ENCODE measurements at regions not wholly inside any gene's neighbourhood (a gene's known extent, or its start where the extent isn't known, plus 50 kb on each side); places are given as distances from the start of the nearest gene placed in this dataset.

GRCh38 chr13:97873398-97873797 is 80.1 kb upstream of the IPO5 start:
- Mint-ChIP-seq H3K9me3 (ENCODE audit: insufficient read depth) (no peaks in the 10 kb centered on the region), H3K4me3 (no peak overlapping the region), H3K27me3 (peaks cover 25% of the 10 kb centered on the region), H3K27ac (no peak overlapping the region), H3K4me1 (no peaks in the 10 kb centered on the region)
- Histone ChIP-seq H3K4me1 (ENCODE audit: control insufficient read depth in 2 of 2, insufficient read depth in 2 of 2, low read length in 2 of 2) (no peaks in the 10 kb centered on the region), H3K4me2 (replicated peaks; ENCODE audit: low read depth, low read length, poor library complexity, severe bottlenecking) (no peak overlapping the region), H3K9me3 (ENCODE audit: control extremely low read depth in 1 of 3, control insufficient read depth in 2 of 3, insufficient read depth in 1 of 3, low read length in 2 of 3) (no peaks in the 10 kb centered on the region), H3K79me2 (ENCODE audit: control insufficient read depth, insufficient read depth, low read length) (no peaks in the 10 kb centered on the region), H3K9ac (ENCODE audit: low read length) (no peak overlapping the region), H3K36me3 (replicated peaks in 1 of 2; ENCODE audit: control extremely low read depth in 1 of 2, control insufficient read depth in 1 of 2, extremely low read depth in 1 of 2, insufficient read depth in 2 of 2, low read length in 1 of 2) (no peaks in the 10 kb centered on the region), H3K4me3 (ENCODE audit: control extremely low read depth in 1 of 5, extremely low read depth in 1 of 5, insufficient read depth in 1 of 5, low read depth in 2 of 5, low read length in 4 of 5) (no peak overlapping the region), H2AFZ (ENCODE audit: insufficient read depth, low read depth, low read length, poor library complexity, severe bottlenecking) (no peak overlapping the region), H4K20me1 (ENCODE audit: control insufficient read depth, insufficient read depth, low read length, poor library complexity, severe bottlenecking) (no peaks in the 10 kb centered on the region), H3K27ac (ENCODE audit: low read length in 2 of 2) (no peak overlapping the region), H3K27me3 (replicated peaks in 1 of 4; ENCODE audit: control extremely low read depth in 1 of 4, control insufficient read depth in 3 of 4, insufficient read depth in 4 of 4, low read length in 3 of 4) (no peaks in the 10 kb centered on the region)
- CTCF ChIA-PET: no interaction called here
- intact Hi-C loops (cut with micrococcal nuclease): no loop called here
- TF ChIP-seq CTCF (IDR thresholded peaks at IDR 0.05): no peak
- TF ChIP-seq EZH2 (IDR thresholded peaks at IDR 0.05; ENCODE audit: borderline replicate concordance, insufficient read depth, low read depth, low read length, poor library complexity, severe bottlenecking): no peak
- DNase-seq (no peak), ATAC-seq (ENCODE audit: low read depth) (no peak)
- no CpG with 5 or more reads among the region's 1 CpG for WGBS (ENCODE audit: insufficient coverage)
- POLR2A ChIA-PET: no interaction called here

- H3K9ac ChIP-seq (ENCODE audit: low read length): no peak overlapping the region
- ChIA-PET CTCF (no interaction called here), POLR2A (no interaction called here)
- no peak overlapping the region for H3K4me3 Mint-ChIP-seq
- H3K4me1 Mint-ChIP-seq: no peaks in the 10 kb centered on the region
- no peaks in the 10 kb centered on the region for H3K27me3 ChIP-seq (replicated peaks in 1 of 4; ENCODE audit: control extremely low read depth in 1 of 4, control insufficient read depth in 3 of 4, insufficient read depth in 4 of 4, low read length in 3 of 4)
- 86% methylated on average over 5 of the region's 9 CpGs for WGBS (ENCODE audit: insufficient coverage)
- no peak overlapping the region for H2AFZ ChIP-seq (ENCODE audit: insufficient read depth, low read depth, low read length, poor library complexity, severe bottlenecking)
- H3K9me3 ChIP-seq (ENCODE audit: control extremely low read depth in 1 of 3, control insufficient read depth in 2 of 3, insufficient read depth in 1 of 3, low read length in 2 of 3): no peaks in the 10 kb centered on the region
- DNase-seq (no peak), ATAC-seq (ENCODE audit: low read depth) (no peak)
- no peaks in the 10 kb centered on the region for H3K79me2 ChIP-seq (ENCODE audit: control insufficient read depth, insufficient read depth, low read length)
- no peaks in the 10 kb centered on the region for H3K36me3 ChIP-seq (replicated peaks in 1 of 2; ENCODE audit: control extremely low read depth in 1 of 2, control insufficient read depth in 1 of 2, extremely low read depth in 1 of 2, insufficient read depth in 2 of 2, low read length in 1 of 2)
- H3K27ac ChIP-seq (ENCODE audit: low read length in 2 of 2): no peak overlapping the region
- H3K4me1 ChIP-seq (ENCODE audit: control insufficient read depth in 2 of 2, insufficient read depth in 2 of 2, low read length in 2 of 2): no peaks in the 10 kb centered on the region
- H3K4me2 ChIP-seq (replicated peaks; ENCODE audit: low read depth, low read length, poor library complexity, severe bottlenecking): no peak overlapping the region
- H3K9me3 Mint-ChIP-seq (ENCODE audit: insufficient read depth): no peaks in the 10 kb centered on the region
- TF ChIP-seq CTCF (IDR thresholded peaks at IDR 0.05) (no peak), EZH2 (IDR thresholded peaks at IDR 0.05; ENCODE audit: borderline replicate concordance, insufficient read depth, low read depth, low read length, poor library complexity, severe bottlenecking) (no peak)
- no peaks in the 10 kb centered on the region for H4K20me1 ChIP-seq (ENCODE audit: control insufficient read depth, insufficient read depth, low read length, poor library complexity, severe bottlenecking)
- no peak overlapping the region for H3K4me3 ChIP-seq (ENCODE audit: control extremely low read depth in 1 of 5, extremely low read depth in 1 of 5, insufficient read depth in 1 of 5, low read depth in 2 of 5, low read length in 4 of 5)
- intact Hi-C loops (cut with micrococcal nuclease): no loop called here
- H3K27ac Mint-ChIP-seq: no peak overlapping the region
- H3K27me3 Mint-ChIP-seq: peaks cover 16% of the 10 kb centered on the region
Observed at GRCh38 chr13:97875218-97875617, 78.3 kb upstream of the IPO5 start.

Measured in B cell (primary cell).